ENCODE measurements at regions not wholly inside any gene's neighbourhood (a gene's known extent, or its start where the extent isn't known, plus 50 kb on each side); places are given as distances from the start of the nearest gene placed in this dataset.

GRCh38 chr3:184511741-184512140 lies 49.8 kb upstream of the EPHB3 start:
- TF ChIP-seq CTCF (IDR thresholded peaks at IDR 0.05) (no peak), MAX (IDR thresholded peaks at IDR 0.05) (no peak), SREBF2 (IDR thresholded peaks at IDR 0.05) (no peak), FOSB (CRISPR knock-in tag; IDR thresholded peaks at IDR 0.05) (no peak)
